C1 segment of cervical spinal cord (tissue), 14 donors: ENCODE measurements at regions not wholly inside any gene's neighbourhood (a gene's known extent, or its start where the extent isn't known, plus 50 kb on each side); places are given as distances from the start of the nearest gene placed in this dataset.

Experiments used
- DNase-seq, 14 donors: peaks; one replicate each; lab custom pipeline; 2025; lab: John Stamatoyannopoulos, UW

DNA sequence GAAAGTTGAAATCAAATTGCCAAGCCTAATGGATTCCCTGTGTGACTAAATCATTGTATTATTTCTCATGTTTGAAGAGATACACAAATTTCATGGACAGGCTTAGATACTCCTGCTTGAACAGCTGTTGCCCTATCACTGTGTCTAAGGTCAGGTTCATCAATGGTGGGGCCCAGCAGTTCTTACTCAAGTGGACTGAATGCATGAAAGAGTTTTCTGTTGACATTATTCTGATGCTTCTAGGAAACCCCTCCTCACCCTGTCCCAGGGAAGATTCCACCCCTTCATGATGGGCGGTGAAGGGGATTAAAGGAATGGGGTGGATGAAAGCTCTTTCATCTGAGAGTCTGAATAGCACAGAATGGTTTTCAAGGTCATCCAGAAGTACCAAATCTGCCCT, 148.8 kb downstream of the INO80D start:
- no peak for DNase-seq

DNA sequence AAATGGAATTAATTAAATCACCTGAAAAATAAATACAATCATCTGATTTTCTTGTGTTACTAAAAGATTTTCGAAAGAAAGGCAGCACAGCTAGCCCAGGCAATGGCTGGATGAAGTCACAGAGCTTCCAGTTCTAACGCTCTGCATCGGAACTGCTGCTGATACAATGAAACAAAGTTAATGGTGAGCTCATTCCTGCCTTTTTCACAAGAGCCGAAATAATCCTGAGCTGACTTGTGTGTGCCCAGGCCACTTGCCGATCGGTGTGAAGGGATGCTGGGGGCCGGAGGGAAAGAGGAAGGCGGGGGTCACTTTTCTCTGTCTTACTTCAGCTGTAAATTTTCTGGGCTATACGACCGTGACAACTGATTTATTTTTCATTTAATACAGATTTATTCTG, 149.5 kb downstream of the INO80D start:
- no peak for DNase-seq

GRCh38 chr2:205934443-205934842, 151.5 kb downstream of the INO80D start:
- no peak for DNase-seq

- DNase-seq, result no peak
Measured at GRCh38 chr2:205932861-205933260, 153.1 kb downstream of the INO80D start.

DNA sequence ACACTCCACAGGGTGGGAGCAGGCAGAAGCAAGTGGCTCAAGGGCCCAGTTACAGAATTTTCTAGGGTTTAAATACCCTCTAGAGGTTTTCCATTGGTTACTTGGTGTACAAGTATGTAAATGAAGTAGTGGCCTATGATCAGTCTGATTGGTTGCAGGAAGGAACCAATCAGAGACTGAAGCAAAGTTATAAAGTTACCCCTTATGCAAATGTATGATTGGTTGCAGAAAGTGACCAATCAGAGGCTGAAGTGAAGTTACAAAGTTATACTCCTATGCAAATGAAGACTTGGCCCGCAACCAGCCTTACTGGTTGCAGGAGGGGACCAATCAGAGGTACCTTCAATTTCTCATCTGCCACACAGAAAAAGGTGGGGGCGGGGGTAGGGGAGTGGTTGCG, 154.6 kb downstream of the INO80D start:
- DNase-seq, result no peak

DNA sequence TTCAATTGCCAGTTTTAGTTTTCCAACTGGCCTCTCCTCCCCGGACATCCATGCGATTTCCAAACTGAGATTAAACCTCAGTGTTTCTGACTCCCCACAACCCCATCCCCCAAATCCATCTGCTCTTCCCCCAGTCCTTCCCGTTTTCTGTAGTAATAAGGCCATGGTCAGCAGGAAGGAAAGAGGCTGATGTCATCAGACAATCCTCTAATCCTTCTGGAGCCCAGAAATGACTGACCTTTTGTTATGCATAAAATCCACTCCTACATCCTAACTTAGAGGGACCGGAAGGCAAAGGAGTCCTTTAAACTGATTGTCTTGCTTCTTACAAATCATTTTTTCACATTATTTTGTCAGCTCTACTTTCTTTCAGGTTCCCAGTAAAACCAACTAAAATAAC, 155.8 kb downstream of the INO80D start:
- DNase-seq, result no peak

- DNase-seq, result no peak
Measured at GRCh38 chr2:205929246-205929942, 156.6 kb downstream of the INO80D start.

DNA sequence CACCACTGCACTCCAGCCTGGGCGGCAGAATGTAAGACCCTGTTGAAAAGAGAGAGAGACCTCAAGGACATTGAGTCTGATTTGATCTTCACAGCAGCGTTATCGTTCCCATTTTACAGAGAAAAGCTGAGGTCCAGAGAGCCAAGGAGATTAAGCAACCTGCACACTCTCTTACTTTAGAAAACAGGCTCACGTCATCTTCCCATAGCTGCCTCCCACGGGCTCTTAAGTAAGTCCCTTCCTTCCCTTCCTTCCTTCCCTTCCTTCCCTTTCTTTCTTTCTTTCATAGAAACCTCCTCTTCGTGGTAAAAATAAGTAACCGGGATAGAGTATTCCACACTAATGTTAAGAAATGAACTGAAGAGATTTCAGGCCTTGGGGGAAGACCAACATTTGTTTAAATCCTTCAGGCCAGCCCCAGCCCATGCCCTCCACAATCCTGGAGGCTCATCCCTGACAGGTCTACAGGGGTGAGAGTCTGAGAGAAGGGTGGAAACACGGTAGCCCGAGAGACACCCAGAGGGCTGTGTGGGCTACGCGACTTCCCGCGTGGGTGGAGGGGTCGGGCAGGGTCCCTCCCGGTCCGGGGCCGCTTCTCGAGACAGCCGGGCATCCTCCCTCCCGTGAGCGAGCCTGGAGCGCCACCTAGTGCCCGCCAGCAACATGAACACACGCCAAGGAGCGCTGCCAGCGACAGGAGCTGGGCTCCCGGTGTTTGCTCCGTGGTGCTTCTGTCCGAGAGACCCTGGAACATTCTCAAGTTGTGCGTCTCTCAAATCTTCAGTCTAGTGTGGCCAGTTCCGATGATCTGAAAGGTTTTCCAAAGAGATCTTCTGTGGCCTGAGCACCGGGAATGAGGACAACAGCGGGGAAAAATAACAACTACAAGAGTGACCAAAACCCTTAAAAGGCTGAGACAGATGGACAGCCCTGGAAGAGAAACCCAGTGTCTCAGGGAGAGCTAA, 160.3 kb downstream of the INO80D start:
- peak in 12 of 14 donors; percentile 2 to 71 (median 34) for DNase-seq

- DNase-seq, result no peak
Measured at GRCh38 chr2:205924676-205925075, 161.3 kb downstream of the INO80D start.

GRCh38 chr2:205915130-205915524, 170.8 kb downstream of the INO80D start:
- no peak for DNase-seq

DNA sequence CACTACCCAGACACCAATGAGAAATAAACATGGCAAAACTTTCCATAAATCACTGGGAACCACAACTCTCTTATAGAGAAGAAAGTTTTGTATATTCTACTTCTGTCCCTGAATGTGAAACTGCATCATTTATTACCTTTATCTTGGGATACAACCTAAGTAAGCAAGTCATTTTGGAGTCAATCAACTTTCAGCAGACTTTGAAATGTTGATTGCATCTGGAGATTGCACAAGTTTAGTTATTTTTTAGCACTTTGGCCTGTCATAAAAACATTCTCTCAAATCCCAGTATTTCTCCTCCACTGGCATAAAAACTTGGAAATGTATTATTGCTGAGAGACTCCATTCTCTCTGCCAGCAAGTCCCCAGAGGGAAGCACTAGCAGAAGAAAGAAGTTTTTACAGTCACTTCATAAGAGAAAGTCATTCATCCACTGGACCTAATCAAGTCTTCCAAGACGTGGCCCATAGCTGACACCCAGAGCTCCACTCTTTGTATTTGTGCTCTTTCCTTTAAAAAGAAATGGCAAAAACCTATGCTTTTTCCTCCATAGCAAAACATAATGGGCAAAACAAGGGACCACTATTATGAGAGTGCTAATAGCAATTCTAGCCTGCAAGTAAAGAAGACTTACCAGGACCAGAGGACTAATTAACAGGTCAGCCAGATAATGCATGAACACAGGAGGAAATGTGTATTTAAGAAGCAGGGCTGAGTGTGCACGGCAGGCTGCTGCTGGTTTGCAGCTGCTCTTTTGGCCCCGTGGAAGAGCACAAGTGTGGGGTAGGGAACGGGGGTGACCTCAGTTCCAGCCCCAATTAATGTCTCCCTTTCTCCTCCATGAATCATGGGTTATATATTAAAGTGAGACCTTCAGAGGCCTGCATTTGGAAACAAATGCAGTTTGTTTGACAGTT, 171.5 kb downstream of the INO80D start:
- no peak for DNase-seq

- DNase-seq, result no peak
Measured at GRCh38 chr2:205913668-205914067, 172.3 kb downstream of the INO80D start.

GRCh38 chr2:205911306-205911705, 174.7 kb downstream of the INO80D start:
- DNase-seq, result no peak

DNA sequence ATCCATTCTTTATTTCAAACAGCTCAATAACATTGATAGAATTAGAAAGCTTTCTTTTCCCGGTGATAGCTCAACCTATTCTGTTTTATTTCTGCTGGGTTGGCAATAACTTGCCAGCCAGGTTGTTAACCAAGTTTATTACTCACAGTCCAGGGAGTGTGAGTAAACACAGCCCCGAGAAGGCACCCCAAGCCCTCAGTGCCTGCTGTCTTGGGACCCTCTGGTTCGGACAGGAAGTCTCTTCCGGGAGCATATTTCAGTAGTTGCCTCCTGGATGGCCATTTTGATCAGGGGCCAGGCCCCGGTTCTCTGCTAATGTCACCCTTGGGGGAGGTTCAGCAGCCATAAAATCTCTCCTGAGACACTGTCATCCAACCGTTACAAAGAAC, 176.8 kb downstream of the INO80D start:
- DNase-seq, result no peak

- DNase-seq, result no peak
Measured at GRCh38 chr2:205908212-205909183, 177.5 kb downstream of the INO80D start.

DNA sequence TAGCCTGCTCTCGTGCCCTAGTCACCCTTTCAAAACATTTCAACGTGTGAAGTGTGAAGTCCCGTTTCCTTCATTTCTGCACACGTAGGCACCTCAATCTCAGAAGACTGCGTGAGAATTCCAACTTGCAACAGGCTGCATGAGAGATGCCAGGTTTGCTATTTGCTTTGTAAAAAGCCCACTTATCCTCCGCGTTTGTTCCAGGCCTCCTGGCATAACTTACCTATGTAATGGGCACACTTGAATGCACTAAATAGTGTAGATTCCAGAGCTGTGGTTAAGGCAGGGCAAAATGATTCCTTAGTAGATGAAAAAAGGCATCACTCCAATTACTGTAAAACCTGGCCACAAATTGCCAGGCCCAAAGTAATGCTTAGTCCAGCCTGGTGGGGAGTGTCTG, 179.6 kb downstream of the INO80D start:
- DNase-seq, result no peak

- no peak for DNase-seq
Measured at GRCh38 chr2:205905576-205905975, 180.4 kb downstream of the INO80D start.

GRCh38 chr2:205904873-205905272, 181.1 kb downstream of the INO80D start:
- DNase-seq, result no peak

DNA sequence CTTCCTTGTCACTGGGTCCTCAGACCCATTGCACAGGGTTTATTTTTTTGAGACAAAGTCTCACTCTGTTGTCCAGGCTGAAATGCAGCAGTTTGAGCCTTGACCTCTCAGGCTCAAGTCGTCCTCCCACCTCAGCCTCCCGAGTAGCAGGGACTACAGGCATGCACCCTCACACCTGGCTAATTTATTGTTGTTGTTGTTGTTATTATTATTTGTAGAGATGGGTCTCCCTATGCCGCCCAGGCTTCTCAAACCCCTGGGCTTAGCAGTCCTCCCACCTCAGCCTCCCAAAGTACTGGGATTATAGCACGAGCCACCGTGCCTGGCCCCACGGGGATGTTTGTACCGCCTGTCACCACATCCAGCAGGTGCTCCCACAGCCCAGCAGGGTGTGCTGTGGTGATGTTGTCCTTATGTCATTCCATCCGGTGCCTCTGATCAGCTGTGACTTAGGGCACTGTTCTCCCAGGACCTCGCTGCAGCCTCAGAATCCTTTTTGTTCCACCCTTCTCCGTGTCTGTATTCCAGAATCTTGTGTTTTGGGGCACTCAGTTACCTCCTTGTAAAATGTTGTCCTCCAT, 182.3 kb downstream of the INO80D start:
- no peak for DNase-seq

DNA sequence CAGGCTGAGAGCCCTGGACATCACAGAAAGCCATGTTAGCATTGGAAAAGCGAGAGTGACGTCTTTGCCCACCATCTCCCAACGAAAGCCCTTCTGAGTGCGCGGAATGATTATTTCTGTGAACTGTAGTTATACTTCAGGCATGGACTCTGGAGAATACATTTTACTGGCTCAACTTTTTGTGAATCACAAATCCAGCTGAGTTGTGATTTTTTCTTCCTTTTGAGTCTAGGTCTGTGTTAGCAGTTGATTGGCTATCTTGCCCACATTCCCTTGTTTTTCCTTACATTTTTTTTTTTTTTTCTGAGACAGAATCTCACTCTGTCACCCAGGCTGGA, 183.1 kb downstream of the INO80D start:
- DNase-seq, result no peak
